A673 (cell line): ENCODE measurements at regions not wholly inside any gene's neighbourhood (a gene's known extent, or its start where the extent isn't known, plus 50 kb on each side); places are given as distances from the start of the nearest gene placed in this dataset.

ENCODE experiments used
- EZH2 ChIP-seq: fragments of 200-600 bp; sonication (generic); IDR thresholded peaks from 2 replicates; pipeline ENCODE4 v1.6.1; 2017; ENCODE audit warnings: borderline replicate concordance, low read depth, mild to moderate bottlenecking, mixed read lengths, antibody characterized with exemption, low read length; ENCODE audit not compliant: poor library complexity, severe bottlenecking
- TF ChIP-seq, protein P1 (sequence below): fragments of 300-800, 200-600 bp; sonication (generic); conservative IDR thresholded peaks from 2 replicates; pipeline ENCODE4 v1.5.1; 2017; ENCODE audit warnings: low read depth, mild to moderate bottlenecking, antibody characterized with exemption, low read length, moderate library complexity, mixed read lengths

DNA sequence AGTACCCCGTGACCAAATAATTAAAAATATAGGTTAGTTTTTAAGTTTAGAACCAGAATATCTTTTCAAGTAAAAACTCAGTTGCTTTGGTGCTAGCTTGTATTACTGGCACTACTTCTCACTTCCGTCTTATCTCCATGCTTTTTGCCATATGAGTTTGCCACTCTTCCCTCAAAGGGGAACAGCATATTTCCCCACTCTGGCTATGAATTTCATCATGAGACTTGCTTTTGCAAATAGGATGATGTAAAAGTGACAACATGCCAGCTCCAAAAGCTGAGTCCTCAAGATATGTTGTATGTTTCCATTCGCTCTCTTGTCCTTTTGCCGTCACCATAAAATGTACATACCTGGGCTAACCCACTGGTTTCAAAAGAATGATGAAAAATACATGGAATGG lies 178.1 kb upstream of the SEMA3A start:
- TF ChIP-seq, protein P1, sequence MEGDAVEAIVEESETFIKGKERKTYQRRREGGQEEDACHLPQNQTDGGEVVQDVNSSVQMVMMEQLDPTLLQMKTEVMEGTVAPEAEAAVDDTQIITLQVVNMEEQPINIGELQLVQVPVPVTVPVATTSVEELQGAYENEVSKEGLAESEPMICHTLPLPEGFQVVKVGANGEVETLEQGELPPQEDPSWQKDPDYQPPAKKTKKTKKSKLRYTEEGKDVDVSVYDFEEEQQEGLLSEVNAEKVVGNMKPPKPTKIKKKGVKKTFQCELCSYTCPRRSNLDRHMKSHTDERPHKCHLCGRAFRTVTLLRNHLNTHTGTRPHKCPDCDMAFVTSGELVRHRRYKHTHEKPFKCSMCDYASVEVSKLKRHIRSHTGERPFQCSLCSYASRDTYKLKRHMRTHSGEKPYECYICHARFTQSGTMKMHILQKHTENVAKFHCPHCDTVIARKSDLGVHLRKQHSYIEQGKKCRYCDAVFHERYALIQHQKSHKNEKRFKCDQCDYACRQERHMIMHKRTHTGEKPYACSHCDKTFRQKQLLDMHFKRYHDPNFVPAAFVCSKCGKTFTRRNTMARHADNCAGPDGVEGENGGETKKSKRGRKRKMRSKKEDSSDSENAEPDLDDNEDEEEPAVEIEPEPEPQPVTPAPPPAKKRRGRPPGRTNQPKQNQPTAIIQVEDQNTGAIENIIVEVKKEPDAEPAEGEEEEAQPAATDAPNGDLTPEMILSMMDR = no peak
- no peak for TF ChIP-seq EZH2
